ENCODE measurements at regions not wholly inside any gene's neighbourhood (a gene's known extent, or its start where the extent isn't known, plus 50 kb on each side); places are given as distances from the start of the nearest gene placed in this dataset.
"Not testable (repeated sequence)": the region's sequence is repeated elsewhere in the genome, so short reads cannot be mapped to it uniquely, and the experiment has no call there.

- no peak for DNase-seq
Observed at GRCh38 chr2:226185616-226186211, 613.9 kb downstream of the IRS1 start.

- DNase-seq = peak; percentile 80
Observed at GRCh38 chr2:226184940-226185615, 614.5 kb downstream of the IRS1 start.

- DNase-seq = no peak
Observed at GRCh38 chr2:226184540-226184939, 615.1 kb downstream of the IRS1 start.

- DNase-seq = no peak
Observed at GRCh38 chr2:226183550-226183949, 616.1 kb downstream of the IRS1 start.

- DNase-seq = no peak
Observed at GRCh38 chr2:226183033-226183432, 616.6 kb downstream of the IRS1 start.

GRCh38 chr2:226181909-226182308 lies 617.7 kb downstream of the IRS1 start:
- no peak for DNase-seq

GRCh38 chr2:226180281-226180884 lies 619.2 kb downstream of the IRS1 start:
- no peak for DNase-seq

GRCh38 chr2:226179010-226179409 lies 620.6 kb downstream of the IRS1 start:
- no peak for DNase-seq

- no peak for DNase-seq
Observed at GRCh38 chr2:226176283-226176984, 623.2 kb downstream of the IRS1 start.

- no peak for DNase-seq
Observed at GRCh38 chr2:226174390-226174789, 625.2 kb downstream of the IRS1 start.

GRCh38 chr2:226172939-226173338 lies 626.7 kb downstream of the IRS1 start:
- no peak for DNase-seq

- DNase-seq = no peak
Observed at GRCh38 chr2:226172309-226172708, 627.3 kb downstream of the IRS1 start.

GRCh38 chr2:226169751-226170581 lies 629.7 kb downstream of the IRS1 start:
- DNase-seq = no peak

- no peak for DNase-seq
Observed at GRCh38 chr2:226168496-226169160, 631.0 kb downstream of the IRS1 start.

GRCh38 chr2:226164512-226164911 lies 635.1 kb downstream of the IRS1 start:
- DNase-seq = no peak

GRCh38 chr2:226160617-226161016 lies 639.0 kb downstream of the IRS1 start:
- not testable (repeated sequence) for DNase-seq

- DNase-seq = no peak
Observed at GRCh38 chr2:226159875-226160479, 639.6 kb downstream of the IRS1 start.

- DNase-seq = no peak
Observed at GRCh38 chr2:226158940-226159339, 640.7 kb downstream of the IRS1 start.

- no peak for DNase-seq
Observed at GRCh38 chr2:226158229-226158628, 641.4 kb downstream of the IRS1 start.

- peak; percentile 52 for DNase-seq
Observed at GRCh38 chr2:226155093-226155875, 644.3 kb downstream of the IRS1 start.

GRCh38 chr2:226154610-226155009 lies 645.0 kb downstream of the IRS1 start:
- peak; percentile 10 for DNase-seq
